Endothelial cell of umbilical vein (primary cell): ENCODE measurements at regions not wholly inside any gene's neighbourhood (a gene's known extent, or its start where the extent isn't known, plus 50 kb on each side); places are given as distances from the start of the nearest gene placed in this dataset.

Experiments
- CTCF ChIP-seq, 2 donors: IDR thresholded peaks; 1 replicate in 1 of 2; 2 replicates in 1 of 2; pipeline ENCODE4 v1.5.1; 2011; ENCODE audit warnings: low read length in 2 of 2, mild to moderate bottlenecking in 2 of 2, moderate library complexity in 2 of 2, control low read depth in 1 of 2, inconsistent platforms in 1 of 2, low read depth in 1 of 2; ENCODE audit not compliant: insufficient read depth in 1 of 2; ENCODE audit errors: extremely low read depth in 1 of 2
- EZH2 ChIP-seq: IDR thresholded peaks from 2 replicates; pipeline ENCODE4 v1.6.1; 2012; ENCODE audit warnings: borderline replicate concordance, low read depth, mild to moderate bottlenecking, moderate library complexity, low read length, inconsistent platforms; ENCODE audit not compliant: severe bottlenecking
- FOS ChIP-seq: IDR thresholded peaks from 2 replicates; pipeline ENCODE4 v1.6.1; 2011; ENCODE audit warnings: mild to moderate bottlenecking, low read length, moderate library complexity, borderline replicate concordance; ENCODE audit not compliant: insufficient read depth
- GATA2 ChIP-seq: IDR thresholded peaks from 2 replicates; pipeline ENCODE4 v1.7.0; 2011; ENCODE audit warnings: low read depth, mild to moderate bottlenecking, moderate library complexity, mixed read lengths, low read length; ENCODE audit not compliant: insufficient read length, insufficient read depth
- JUN ChIP-seq: IDR thresholded peaks from 2 replicates; pipeline ENCODE4 v1.6.1; 2011; ENCODE audit warnings: borderline replicate concordance, low read depth; ENCODE audit not compliant: insufficient read length, insufficient read depth
- MAX ChIP-seq: IDR thresholded peaks from 2 replicates; pipeline ENCODE4 v1.6.1; 2011; ENCODE audit not compliant: insufficient read depth, insufficient read length
- MYC ChIP-seq: IDR thresholded peaks from one replicate; pipeline ENCODE4 v1.6.1; 2011; ENCODE audit warnings: mild to moderate bottlenecking, low read depth, low read length
- POLR2A ChIP-seq: IDR thresholded peaks from 2 replicates; pipeline ENCODE4 v1.6.1; 2012; ENCODE audit warnings: low read depth, mild to moderate bottlenecking, control low read depth, low read length
- POLR2AphosphoS5 ChIP-seq: IDR thresholded peaks from 2 replicates; pipeline ENCODE4 v1.6.1; 2012; ENCODE audit warnings: low read depth, mild to moderate bottlenecking, control low read depth, low read length, moderate library complexity; ENCODE audit not compliant: insufficient read depth

GRCh38 chr10:121268863-121269432 lies 329.3 kb downstream of the FGFR2 start:
- TF ChIP-seq CTCF (IDR thresholded peaks at IDR 0.05; ENCODE audit: extremely low read depth in 1 of 2, insufficient read depth in 1 of 2, low read depth in 1 of 2, low read length in 2 of 2) (no peak), EZH2 (no peak), MAX (no peak), POLR2AphosphoS5 (no peak), POLR2A (no peak), MYC (no peak), JUN (no peak), FOS (no peak), GATA2 (no peak)
